ENCODE measurements at regions not wholly inside any gene's neighbourhood (a gene's known extent, or its start where the extent isn't known, plus 50 kb on each side); places are given as distances from the start of the nearest gene placed in this dataset.

GRCh38 chr3:160069986-160070385 lies 81.4 kb downstream of the IL12A start:
- TF ChIP-seq POLR2AphosphoS5 (IDR thresholded peaks at IDR 0.05; ENCODE audit: low read depth, low read length) (no peak), POLR2A (IDR thresholded peaks at IDR 0.05; ENCODE audit: low read depth, low read length) (no peak), TAF1 (IDR thresholded peaks at IDR 0.05; ENCODE audit: borderline replicate concordance, low read depth, low read length) (no peak)
